Vagina (tissue), 2 donors: ENCODE measurements at regions not wholly inside any gene's neighbourhood (a gene's known extent, or its start where the extent isn't known, plus 50 kb on each side); places are given as distances from the start of the nearest gene placed in this dataset.

ENCODE experiments used
- DNase-seq, 2 donors: peaks; one replicate each; pipeline ENCODE4 v3.0.0-alpha.2; 2017; ENCODE audit errors: extremely low spot score in 2 of 2
- H3K27ac ChIP-seq: fragments of 200-600 bp; sonication (generic); one replicate; pipeline ENCODE4 v1.5.1; 2019
- H3K27me3 ChIP-seq: fragments of 200-600 bp; sonication (generic); one replicate; pipeline ENCODE4 v1.5.1; 2019
- H3K36me3 ChIP-seq, 2 donors: fragments of 200-600 bp; sonication (generic); one replicate each; pipeline ENCODE4 v1.5.1; 2017 to 2019
- H3K4me1 ChIP-seq: fragments of 200-600 bp; sonication (generic); one replicate; pipeline ENCODE4 v1.5.1; 2019
- H3K4me3 ChIP-seq, 2 donors: fragments of 200-600 bp; sonication (generic); 1 replicate in 1 of 2; 2 replicates in 1 of 2; pipeline ENCODE4 v1.5.1; 2016 to 2019
- H3K9me3 ChIP-seq: fragments of 200-600 bp; sonication (generic); one replicate; pipeline ENCODE4 v1.5.1; 2019
- POLR2A ChIP-seq, 2 donors: fragments of 450-650 bp; IDR thresholded peaks; one replicate each; pipeline ENCODE4 v1.6.1; 2017; ENCODE audit warnings: antibody characterized with exemption in 2 of 2, mild to moderate bottlenecking in 2 of 2, moderate library complexity in 2 of 2
- POLR2AphosphoS5 ChIP-seq, 2 donors: sonication (generic); formaldehyde crosslinking; IDR thresholded peaks; one replicate each; pipeline ENCODE4 v1.9.0; 2017; ENCODE audit warnings: antibody characterized with exemption in 2 of 2, mild to moderate bottlenecking in 2 of 2, low read depth in 1 of 2; ENCODE audit not compliant: insufficient read depth in 1 of 2
- intact Hi-C: fragments of 100-400 bp; cut with DNase I; formaldehyde crosslinking; loops from one replicate; pipeline ENCODE4 v1.15.1; 2023
- TF ChIP-seq, protein P1 (sequence below), 3 experiments: fragments of 450-650 bp in 2 of 3; fragments of 200-600 bp in 1 of 3; sonication (generic) in 1 of 3; IDR thresholded peaks; one replicate each; pipeline ENCODE4 v1.5.1; 2017 to 2019; ENCODE audit warnings: antibody characterized with exemption in 3 of 3, mild to moderate bottlenecking in 2 of 3, moderate library complexity in 2 of 3

DNA sequence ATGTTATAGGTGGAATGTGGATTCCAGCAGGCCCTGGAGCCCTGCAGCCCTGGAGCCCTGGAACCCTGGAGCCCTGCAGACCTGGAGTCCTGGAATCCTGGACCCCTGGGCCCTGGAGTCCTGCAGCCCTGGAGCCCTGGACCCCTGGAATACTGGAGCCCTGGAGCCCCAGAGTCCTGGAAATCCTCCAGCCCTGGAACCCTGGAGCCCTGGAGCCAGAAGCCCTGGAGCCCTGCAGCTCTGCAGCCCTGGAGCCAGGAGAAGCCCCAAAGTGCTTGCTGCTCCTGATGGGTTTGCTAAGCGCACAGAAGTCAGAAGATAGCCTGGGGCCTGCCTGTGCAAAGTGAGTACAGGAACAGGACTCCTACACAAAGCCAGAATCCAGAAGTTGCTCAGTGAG is 223.1 kb upstream of the PDE10A start:
- no peak overlapping the region for H3K4me3 ChIP-seq
- no peak overlapping the region for H3K27ac ChIP-seq
- H3K36me3 ChIP-seq, result no peaks in the 10 kb centered on the region
- TF ChIP-seq, protein P1, sequence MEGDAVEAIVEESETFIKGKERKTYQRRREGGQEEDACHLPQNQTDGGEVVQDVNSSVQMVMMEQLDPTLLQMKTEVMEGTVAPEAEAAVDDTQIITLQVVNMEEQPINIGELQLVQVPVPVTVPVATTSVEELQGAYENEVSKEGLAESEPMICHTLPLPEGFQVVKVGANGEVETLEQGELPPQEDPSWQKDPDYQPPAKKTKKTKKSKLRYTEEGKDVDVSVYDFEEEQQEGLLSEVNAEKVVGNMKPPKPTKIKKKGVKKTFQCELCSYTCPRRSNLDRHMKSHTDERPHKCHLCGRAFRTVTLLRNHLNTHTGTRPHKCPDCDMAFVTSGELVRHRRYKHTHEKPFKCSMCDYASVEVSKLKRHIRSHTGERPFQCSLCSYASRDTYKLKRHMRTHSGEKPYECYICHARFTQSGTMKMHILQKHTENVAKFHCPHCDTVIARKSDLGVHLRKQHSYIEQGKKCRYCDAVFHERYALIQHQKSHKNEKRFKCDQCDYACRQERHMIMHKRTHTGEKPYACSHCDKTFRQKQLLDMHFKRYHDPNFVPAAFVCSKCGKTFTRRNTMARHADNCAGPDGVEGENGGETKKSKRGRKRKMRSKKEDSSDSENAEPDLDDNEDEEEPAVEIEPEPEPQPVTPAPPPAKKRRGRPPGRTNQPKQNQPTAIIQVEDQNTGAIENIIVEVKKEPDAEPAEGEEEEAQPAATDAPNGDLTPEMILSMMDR (IDR thresholded peaks at IDR 0.05), result no peak
- TF ChIP-seq POLR2A (IDR thresholded peaks at IDR 0.05), result no peak
- TF ChIP-seq POLR2AphosphoS5 (IDR thresholded peaks at IDR 0.05; ENCODE audit: insufficient read depth in 1 of 2, low read depth in 1 of 2), result no peak
- peak in 1 of 2 donors; percentile 44 for DNase-seq
- no peaks in the 10 kb centered on the region for H3K27me3 ChIP-seq
- no peaks in the 10 kb centered on the region for H3K9me3 ChIP-seq
- H3K4me1 ChIP-seq, result no peaks in the 10 kb centered on the region
- intact Hi-C loops, result loop anchor here (5.0 kb wide), 1 partner anchor 211 kb away; no protein-coding TSS in a partner anchor

GRCh38 chr6:165884813-165885765 is 222.0 kb upstream of the PDE10A start:
- intact Hi-C loops, result loop anchor here (5.0 kb wide), 1 partner anchor 212 kb away; no protein-coding TSS in a partner anchor
- Histone ChIP-seq H3K4me3 (no peak overlapping the region), H3K27me3 (no peaks in the 10 kb centered on the region), H3K9me3 (no peaks in the 10 kb centered on the region), H3K36me3 (no peaks in the 10 kb centered on the region), H3K4me1 (no peaks in the 10 kb centered on the region), H3K27ac (no peak overlapping the region)
- TF ChIP-seq POLR2AphosphoS5 (IDR thresholded peaks at IDR 0.05; ENCODE audit: insufficient read depth in 1 of 2, low read depth in 1 of 2) (no peak), POLR2A (IDR thresholded peaks at IDR 0.05) (no peak)
- TF ChIP-seq, protein P1 (IDR thresholded peaks at IDR 0.05), result peak; percentile 52 to 85 (median 77)
- peak in 1 of 2 donors; percentile 77 for DNase-seq

DNA sequence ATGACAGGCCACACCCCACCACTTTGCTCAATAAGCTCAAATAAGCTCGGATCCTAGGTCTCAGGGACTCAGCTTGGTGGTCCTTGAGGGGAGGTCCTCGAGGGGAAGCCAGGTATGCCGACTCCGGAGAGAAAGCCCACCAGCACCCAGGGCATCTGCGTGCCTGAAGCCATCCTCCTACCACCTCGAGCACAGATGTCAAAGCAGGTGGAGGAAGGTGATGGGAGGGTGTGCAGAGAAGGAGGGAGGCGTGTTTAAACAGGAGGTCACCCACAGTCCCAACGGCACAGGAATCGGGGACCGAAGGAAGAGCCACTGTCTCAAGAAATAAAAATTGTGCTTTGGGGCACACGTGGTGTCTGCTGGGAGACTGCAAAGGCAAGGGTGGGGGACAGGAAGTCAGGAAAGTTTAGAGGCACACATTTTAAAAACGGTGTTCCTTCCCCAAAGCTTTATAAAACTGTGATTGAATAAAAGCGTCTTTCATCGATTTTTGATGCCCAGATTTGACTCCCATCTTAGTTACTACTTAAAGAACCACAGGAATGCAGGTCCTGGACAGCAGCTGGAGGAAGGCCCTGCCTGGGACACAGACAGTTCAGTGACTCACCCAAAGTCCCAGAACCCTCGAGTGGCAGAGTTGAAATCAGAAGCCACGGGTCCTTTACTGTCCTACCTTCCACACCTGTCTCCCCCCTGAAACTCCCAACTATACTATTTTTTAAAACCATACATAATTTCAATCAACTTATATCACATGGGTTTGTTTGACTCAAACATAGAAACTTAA is 221.0 kb upstream of the PDE10A start:
- no peaks in the 10 kb centered on the region for H3K4me1 ChIP-seq
- peak in 1 of 2 donors; percentile 79 for DNase-seq
- H3K27me3 ChIP-seq, result no peaks in the 10 kb centered on the region
- H3K36me3 ChIP-seq, result no peaks in the 10 kb centered on the region
- TF ChIP-seq POLR2A (IDR thresholded peaks at IDR 0.05), result no peak
- TF ChIP-seq POLR2AphosphoS5 (IDR thresholded peaks at IDR 0.05; ENCODE audit: insufficient read depth in 1 of 2, low read depth in 1 of 2), result no peak
- TF ChIP-seq, protein P1 (IDR thresholded peaks at IDR 0.05), result no peak
- intact Hi-C loops, result no loop called here
- no peak overlapping the region for H3K4me3 ChIP-seq
- H3K9me3 ChIP-seq, result no peaks in the 10 kb centered on the region
- H3K27ac ChIP-seq, result no peak overlapping the region

DNA sequence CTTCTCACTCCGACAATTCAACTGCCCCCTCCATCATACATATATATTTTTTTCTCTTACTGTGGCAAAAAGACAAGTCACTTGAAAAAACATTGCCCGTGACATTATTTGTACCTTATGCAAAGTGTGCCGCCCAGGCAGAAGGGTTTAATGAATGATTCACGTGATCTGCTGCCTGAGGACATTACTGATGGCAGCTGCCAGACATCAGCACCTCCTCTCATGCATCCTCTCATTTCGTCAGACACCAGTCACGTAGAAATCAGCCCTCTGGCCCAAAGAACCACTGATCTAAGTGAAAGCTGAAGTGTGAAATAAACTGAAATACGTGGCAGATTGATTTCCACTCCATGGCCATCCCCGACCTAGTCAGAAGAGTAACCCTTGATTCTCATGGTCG is 218.8 kb upstream of the PDE10A start:
- intact Hi-C loops, result no loop called here
- no peaks in the 10 kb centered on the region for H3K36me3 ChIP-seq
- H3K27me3 ChIP-seq, result no peaks in the 10 kb centered on the region
- TF ChIP-seq, protein P1 (IDR thresholded peaks at IDR 0.05), result no peak
- TF ChIP-seq POLR2AphosphoS5 (IDR thresholded peaks at IDR 0.05; ENCODE audit: insufficient read depth in 1 of 2, low read depth in 1 of 2) (no peak), POLR2A (IDR thresholded peaks at IDR 0.05) (no peak)
- DNase-seq, result peak in 1 of 2 donors; percentile 16
- no peaks in the 10 kb centered on the region for H3K4me1 ChIP-seq
- no peak overlapping the region for H3K4me3 ChIP-seq
- H3K27ac ChIP-seq, result no peak overlapping the region
- no peaks in the 10 kb centered on the region for H3K9me3 ChIP-seq
